SH-SY5Y (cell line): ENCODE measurements at regions not wholly inside any gene's neighbourhood (a gene's known extent, or its start where the extent isn't known, plus 50 kb on each side); places are given as distances from the start of the nearest gene placed in this dataset.
A peak's percentile ranks its signal among the peaks of the same experiment; 100 is the strongest.

Source experiments
- GATA2 ChIP-seq: IDR thresholded peaks from 2 replicates; pipeline ENCODE4 v1.6.1; 2011; ENCODE audit warnings: mild to moderate bottlenecking, low read depth, low read length
- GATA3 ChIP-seq: IDR thresholded peaks from 2 replicates; pipeline ENCODE4 v1.6.1; 2011; ENCODE audit warnings: low read depth, mild to moderate bottlenecking, low read length, moderate library complexity

GRCh38 chr4:15234116-15234855 lies 193.5 kb upstream of the C1QTNF7 start:
- TF ChIP-seq GATA2 = no peak
- TF ChIP-seq GATA3 = no peak

GRCh38 chr4:15234856-15235126 lies 193.0 kb upstream of the C1QTNF7 start:
- TF ChIP-seq GATA3 = no peak
- no peak for TF ChIP-seq GATA2

- TF ChIP-seq GATA2 (no peak), GATA3 (no peak)
Observed at GRCh38 chr4:15235135-15235534, 192.7 kb upstream of the C1QTNF7 start.

GRCh38 chr4:15237648-15238230 lies 190.1 kb upstream of the C1QTNF7 start:
- TF ChIP-seq GATA3 (no peak), GATA2 (no peak)

- no peak for TF ChIP-seq GATA3
- TF ChIP-seq GATA2 = no peak
Observed at GRCh38 chr4:15238720-15239119, 189.1 kb upstream of the C1QTNF7 start.

GRCh38 chr4:15239866-15240265 lies 188.0 kb upstream of the C1QTNF7 start:
- TF ChIP-seq GATA2 (no peak), GATA3 (no peak)

- TF ChIP-seq GATA3 = no peak
- TF ChIP-seq GATA2 = no peak
Observed at GRCh38 chr4:15240764-15241163, 187.1 kb upstream of the C1QTNF7 start.

- TF ChIP-seq GATA2 (no peak), GATA3 (no peak)
Observed at GRCh38 chr4:15242021-15242420, 185.8 kb upstream of the C1QTNF7 start.

GRCh38 chr4:15244354-15244753 lies 183.5 kb upstream of the C1QTNF7 start:
- TF ChIP-seq GATA2 (no peak), GATA3 (no peak)

- TF ChIP-seq GATA3 (peak; percentile 39; the same call in 1 of the 2 replicates), GATA2 (peak; percentile 34; the same call in 1 of the 2 replicates)
Observed at GRCh38 chr4:15245006-15245530, 182.8 kb upstream of the C1QTNF7 start.

- TF ChIP-seq GATA3 = no peak
Observed at GRCh38 chr4:15250021-15250441, 177.8 kb upstream of the C1QTNF7 start.

- TF ChIP-seq GATA3 (no peak), GATA2 (no peak)
Observed at GRCh38 chr4:15253349-15253748, 174.5 kb upstream of the C1QTNF7 start.

GRCh38 chr4:15254236-15254880 lies 173.5 kb upstream of the C1QTNF7 start:
- TF ChIP-seq GATA3 (no peak), GATA2 (no peak)

- no peak for TF ChIP-seq GATA3
- no peak for TF ChIP-seq GATA2
Observed at GRCh38 chr4:15255537-15255936, 172.3 kb upstream of the C1QTNF7 start.

GRCh38 chr4:15260758-15261157 lies 167.1 kb upstream of the C1QTNF7 start:
- no peak for TF ChIP-seq GATA2
- TF ChIP-seq GATA3 = no peak

GRCh38 chr4:15262396-15262795 lies 165.4 kb upstream of the C1QTNF7 start:
- TF ChIP-seq GATA3 (no peak), GATA2 (no peak)
